ENCODE measurements at regions not wholly inside any gene's neighbourhood (a gene's known extent, or its start where the extent isn't known, plus 50 kb on each side); places are given as distances from the start of the nearest gene placed in this dataset.

DNA sequence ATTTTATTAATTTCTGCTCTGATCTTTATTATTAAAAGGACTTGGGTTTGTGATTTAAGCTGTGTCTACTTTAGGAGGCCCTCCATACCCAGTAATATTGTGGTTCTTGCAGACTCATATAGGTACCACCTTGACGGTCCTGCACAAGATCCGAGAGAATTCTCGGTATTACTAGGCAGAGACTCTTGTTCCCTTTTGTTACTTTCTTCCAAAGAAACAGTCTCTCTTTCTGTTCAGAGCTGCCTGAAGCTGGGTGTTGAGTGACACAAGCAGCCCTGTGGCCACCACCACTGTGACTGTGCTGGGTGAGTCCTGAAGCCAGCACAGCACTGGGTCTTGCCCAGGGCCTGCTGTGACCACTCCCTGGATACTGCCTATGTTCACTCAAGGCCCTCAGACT, 666.6 kb downstream of the SEMA5A start:
- TF ChIP-seq CTCF (IDR thresholded peaks at IDR 0.05), result no peak
- no peak for TF ChIP-seq POLR2A (IDR thresholded peaks at IDR 0.05)
- no peak for TF ChIP-seq POLR2AphosphoS5 (IDR thresholded peaks at IDR 0.05; ENCODE audit: insufficient read depth in 1 of 2, low read depth in 1 of 2)
